HG02943 (cell line): ENCODE measurements at regions not wholly inside any gene's neighbourhood (a gene's known extent, or its start where the extent isn't known, plus 50 kb on each side); places are given as distances from the start of the nearest gene placed in this dataset.
"Not testable (repeated sequence)": the region's sequence is repeated elsewhere in the genome, so short reads cannot be mapped to it uniquely, and the experiment has no call there.

Experiments used
- ATAC-seq: cut with Tn5 transposase; IDR thresholded peaks from one replicate; pipeline ENCODE4 v1.9.1; 2021; ENCODE audit warnings: mild to moderate bottlenecking, low read depth, moderate library complexity; ENCODE audit not compliant: unreplicated experiment

- no peak for ATAC-seq
Observed at GRCh38 chr1:213619026-213619425, 368.7 kb upstream of the PROX1 start.

DNA sequence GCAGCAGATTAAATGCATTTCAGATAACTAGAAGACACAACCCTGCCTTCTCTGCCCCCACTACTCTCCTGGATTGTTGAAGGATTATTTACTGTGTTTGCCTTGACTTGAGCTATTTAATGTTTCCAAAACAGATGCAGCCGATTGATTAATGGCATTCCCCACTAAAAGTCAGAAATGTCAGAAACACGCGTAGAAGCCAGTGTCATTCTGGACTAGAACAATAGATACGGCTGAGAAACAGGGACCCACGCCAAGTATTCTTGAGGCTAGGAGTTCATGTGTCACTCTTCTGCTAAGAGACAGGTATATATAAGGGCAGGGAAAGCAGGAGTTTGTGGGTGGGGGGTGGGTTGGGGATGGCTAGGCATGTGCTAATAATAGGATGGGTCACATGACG, 366.7 kb upstream of the PROX1 start:
- no peak for ATAC-seq

DNA sequence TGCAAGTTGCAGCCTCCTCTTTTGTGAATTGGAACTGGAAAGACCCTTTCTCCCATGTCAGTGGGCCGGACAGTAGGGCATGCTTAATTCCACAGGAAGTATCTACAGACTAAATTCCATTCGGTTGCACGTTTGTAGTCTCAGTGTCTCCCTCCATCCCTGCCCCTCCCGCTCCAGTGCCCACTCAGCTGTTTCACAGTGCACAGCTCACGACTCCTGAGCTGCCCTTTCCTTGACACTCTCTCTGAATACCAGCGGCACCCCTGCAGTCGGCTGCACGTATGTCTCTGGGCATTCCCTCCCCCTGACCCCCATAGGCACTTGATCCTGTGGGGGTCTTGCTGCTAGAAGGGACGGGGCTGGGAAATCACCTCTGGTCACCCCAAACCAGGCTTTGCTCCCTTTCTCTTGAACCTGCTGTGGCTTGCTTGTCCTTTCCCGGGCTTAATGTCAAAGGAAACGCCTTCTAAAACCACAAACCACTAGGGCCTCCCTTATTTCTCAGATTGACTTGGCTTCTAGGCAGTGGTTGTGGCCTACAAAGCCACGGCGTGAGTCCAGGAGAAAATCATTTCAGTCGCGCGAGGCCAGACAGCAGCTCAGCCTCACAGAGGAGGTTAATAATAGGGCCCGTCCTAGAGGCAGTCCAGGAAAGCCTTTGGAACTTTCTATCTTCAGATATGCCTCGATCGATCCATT, 365.3 kb upstream of the PROX1 start:
- no peak for ATAC-seq

GRCh38 chr1:213623064-213623581, 364.6 kb upstream of the PROX1 start:
- no peak for ATAC-seq

- no peak for ATAC-seq
Observed at GRCh38 chr1:213623862-213624261, 363.9 kb upstream of the PROX1 start.

GRCh38 chr1:213636778-213637177, 351.0 kb upstream of the PROX1 start:
- ATAC-seq = not testable (repeated sequence)

- no peak for ATAC-seq
Observed at GRCh38 chr1:213641312-213641711, 346.5 kb upstream of the PROX1 start.

DNA sequence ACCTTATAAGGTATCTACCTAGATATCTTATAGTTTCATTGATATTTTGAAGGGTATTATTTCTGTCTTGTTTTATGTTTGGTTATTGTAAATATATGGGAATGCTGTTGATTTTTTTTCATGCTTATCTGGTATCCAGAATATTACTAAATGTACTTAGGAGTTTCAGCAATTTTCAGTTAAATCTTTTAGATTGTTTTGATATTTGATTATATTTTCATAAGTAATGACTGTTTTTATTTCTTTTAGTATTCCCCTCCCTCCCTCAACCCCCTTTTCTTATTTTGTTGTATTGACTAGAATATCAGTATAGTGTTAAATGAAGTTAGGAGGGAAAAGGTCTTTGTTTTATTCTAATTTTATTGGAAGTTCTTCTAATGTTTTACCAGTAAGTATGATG, 344.4 kb upstream of the PROX1 start:
- no peak for ATAC-seq

- ATAC-seq = no peak
Observed at GRCh38 chr1:213647864-213648650, 339.7 kb upstream of the PROX1 start.

- ATAC-seq = no peak
Observed at GRCh38 chr1:213649373-213649772, 338.4 kb upstream of the PROX1 start.

DNA sequence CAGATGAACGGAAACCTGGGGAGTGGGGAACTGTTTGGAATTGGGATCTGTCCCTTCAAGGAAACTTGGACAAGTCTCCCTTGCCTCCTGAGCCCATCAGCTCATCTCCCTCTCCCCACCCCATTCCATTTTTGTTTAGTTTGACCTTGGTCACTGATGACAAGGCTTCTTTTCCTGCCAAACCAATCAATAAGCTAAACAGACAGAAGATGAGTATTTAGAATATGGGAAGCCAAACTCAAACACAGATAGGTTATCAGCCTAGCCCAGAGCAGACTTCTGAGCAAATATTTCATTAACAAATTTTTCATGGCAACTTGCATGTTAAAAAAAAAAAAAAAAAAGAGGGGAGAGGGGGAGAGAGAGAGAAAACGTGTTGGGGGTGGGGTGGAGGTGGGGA, 337.2 kb upstream of the PROX1 start:
- ATAC-seq = no peak

DNA sequence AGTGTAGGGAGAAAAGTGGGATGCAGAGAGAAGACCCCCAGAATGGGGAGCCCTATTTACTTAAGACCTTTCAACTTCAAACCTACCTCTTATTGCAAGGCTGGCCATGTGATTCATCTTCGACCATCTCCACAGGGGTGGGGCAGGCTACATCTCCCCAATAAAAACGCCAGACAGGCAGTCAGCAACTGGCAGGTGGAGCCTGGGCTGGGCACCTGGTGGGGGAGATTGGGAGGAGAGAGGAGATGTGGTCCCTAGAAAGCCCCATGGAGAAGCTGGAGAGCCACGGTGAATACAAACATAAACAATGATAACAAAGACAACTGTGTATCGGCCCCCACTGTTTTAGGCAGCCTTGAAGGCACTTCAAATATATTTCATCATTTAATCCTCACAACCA, 336.7 kb upstream of the PROX1 start:
- ATAC-seq = no peak

DNA sequence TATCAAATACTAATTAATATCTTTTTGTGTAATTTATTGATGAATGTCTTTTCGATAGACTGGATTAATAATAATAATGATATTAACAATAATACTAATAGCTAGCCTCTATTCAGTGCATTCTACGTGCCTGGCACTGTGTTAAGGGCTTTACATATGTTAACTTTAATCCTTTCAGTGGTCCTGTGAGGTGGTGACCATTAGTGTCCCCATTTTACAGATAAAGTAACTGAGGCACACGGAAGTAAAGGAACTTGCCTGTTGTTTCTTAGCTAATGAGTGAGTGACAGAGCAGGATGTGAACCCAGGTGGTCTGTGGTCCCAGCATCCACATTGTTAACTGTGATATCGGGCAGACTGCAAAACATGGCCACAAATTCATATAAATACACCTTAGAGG, 335.7 kb upstream of the PROX1 start:
- no peak for ATAC-seq

DNA sequence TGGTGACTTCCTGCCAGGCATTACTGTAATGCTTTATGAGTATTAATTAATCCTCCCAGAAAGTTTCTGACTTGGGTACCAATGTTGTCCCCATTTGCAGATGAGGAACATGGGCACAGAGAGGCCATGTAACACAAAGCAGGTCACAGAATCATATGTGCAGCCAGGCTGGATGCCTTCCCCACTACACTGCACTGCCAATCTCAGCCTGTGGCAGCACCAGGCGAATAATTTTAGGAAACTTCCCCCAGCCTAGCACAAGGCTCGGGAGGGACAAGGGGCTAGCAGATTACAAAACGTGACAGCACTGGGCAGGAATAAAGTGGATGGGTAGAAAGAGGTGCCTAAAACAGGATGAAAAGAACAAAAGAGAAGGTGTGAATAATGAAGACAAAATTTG, 331.7 kb upstream of the PROX1 start:
- no peak for ATAC-seq

DNA sequence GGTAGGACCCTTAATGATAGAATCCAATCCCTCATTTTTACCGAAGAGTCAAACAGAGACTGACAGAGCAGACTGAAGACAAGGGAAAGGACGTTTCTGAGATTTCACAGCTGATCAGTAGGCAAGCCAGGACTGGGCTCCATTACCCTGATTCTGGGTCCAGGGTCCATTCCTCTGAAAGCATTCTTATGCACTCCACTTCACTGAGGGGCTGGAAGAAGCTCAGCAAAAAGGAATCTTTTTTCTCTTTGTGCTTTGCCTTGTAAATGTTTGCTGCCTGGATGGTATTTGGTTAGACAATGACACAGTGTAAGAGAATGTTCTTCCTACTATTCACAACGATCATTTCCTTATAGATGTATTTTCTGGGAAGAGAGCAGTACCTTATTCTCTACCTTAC, 331.3 kb upstream of the PROX1 start:
- no peak for ATAC-seq

DNA sequence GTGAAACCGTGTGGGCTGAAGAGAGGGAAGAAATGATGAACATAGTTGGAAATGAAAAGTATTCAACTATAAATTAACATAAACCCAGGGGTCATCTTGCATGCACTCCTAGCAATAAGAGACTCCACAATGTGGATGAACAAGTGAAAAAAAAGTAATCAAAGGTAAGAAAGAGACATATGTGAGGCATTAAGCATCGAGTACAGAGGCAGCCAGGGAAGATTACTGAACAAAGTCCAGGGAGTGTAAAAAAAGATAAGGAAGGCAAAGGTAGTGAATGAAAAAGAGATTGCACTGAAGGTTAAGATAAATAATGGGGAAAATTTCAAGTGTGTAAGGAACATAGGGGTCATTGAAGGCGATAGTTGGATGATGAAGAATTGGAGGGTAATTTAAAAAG, 330.8 kb upstream of the PROX1 start:
- no peak for ATAC-seq

DNA sequence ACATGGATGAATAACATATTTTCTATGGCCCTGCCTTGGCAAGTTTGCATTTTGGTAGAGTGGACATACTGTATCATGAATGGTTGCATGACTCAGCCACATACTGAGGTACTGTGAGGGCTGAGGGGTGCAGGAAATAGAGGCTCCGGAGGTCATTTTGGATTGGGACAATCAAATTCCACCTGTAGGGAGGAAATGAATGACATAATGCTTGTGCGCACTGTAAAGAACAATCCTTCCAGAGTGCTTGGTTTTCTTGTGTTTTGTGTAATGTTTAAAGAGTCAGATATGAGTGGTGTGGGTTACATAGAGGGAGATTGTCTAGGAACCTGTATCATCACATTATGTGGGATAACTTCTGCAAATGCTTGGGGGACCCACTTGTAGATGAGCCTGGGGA, 329.9 kb upstream of the PROX1 start:
- ATAC-seq = no peak

DNA sequence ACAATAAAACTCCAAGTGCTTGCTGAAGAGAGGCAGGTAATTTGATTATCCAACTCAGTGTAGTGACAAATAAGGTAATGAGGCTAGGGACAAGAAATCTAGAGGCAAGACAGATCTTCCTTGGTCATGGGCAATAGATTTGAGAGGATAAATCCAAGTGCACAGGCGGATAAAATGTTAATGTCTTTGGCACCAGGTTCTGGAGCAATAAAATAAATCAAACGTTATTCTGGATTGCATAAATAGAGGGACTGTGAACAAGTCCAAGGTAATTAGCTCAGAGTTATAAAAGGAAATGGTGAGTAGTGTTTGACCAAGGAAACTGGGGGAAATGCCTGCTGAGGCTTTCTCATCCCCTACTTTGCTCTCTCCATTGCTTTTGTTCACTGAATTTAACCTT, 329.3 kb upstream of the PROX1 start:
- no peak for ATAC-seq

DNA sequence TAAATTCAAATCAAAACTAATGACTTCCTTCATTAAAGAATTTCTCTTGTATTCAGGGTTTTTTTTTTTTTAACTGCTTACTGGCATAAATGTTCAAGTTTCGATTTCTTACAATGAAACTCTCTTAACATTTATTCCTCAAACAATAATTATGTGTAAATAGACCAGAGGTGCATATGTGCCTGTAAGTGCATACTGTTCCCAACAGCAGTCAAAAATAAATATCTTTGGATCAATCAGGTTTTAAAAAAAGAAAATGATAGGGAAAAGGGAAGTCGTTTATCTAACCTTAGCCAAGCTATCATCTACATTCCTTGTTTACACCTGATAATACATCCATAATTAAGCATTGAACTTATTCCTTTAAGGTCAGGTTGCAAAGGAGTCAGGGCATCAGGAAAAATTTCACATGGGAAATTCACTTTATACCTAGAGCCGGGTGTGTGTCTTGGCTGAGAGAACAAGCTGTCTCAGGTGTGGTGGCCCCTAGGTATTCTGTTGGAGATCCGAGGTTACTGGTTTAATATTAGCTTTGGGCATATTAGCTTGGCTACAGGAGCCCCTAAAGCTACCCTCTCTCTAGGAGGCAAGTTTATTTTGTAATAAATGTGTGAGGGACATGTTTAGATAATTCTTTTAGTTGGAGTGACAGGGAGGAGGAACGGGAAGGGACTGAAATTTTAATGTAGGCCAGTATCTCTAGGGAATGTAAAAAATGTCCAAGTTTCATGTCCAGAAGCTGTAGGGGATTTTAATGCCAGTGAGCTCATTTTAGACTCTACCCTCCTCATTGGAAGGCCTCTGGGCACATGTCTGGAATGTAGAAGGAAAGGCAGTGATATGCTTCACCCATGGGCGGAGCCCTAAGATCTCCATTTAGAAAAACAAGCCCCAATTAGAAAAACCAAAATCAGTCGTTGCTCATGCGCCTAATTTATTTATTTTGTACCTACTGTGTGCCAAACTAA, 327.9 kb upstream of the PROX1 start:
- no peak for ATAC-seq

GRCh38 chr1:213661302-213661701, 326.5 kb upstream of the PROX1 start:
- ATAC-seq = no peak

DNA sequence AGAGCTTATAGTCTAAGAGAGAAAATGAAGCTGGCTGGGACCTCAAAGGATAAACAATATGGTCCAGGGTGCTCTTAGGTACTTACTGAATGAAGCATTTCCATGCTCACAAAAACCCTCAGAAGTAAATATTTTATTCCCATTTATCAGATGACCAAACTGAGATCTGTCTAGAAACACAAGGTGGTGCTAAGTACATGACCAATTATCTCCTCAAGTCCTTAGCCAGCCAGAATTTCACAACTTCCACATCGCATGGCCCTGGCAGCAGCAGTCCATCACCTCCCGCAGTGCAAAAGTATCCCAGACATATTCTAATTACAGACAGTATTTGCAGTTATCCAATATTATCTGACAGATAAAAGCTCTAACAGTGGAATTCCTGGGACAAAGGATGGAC, 321.7 kb upstream of the PROX1 start:
- ATAC-seq = no peak
